Transverse colon (tissue), 4 donors: ENCODE measurements at regions not wholly inside any gene's neighbourhood (a gene's known extent, or its start where the extent isn't known, plus 50 kb on each side); places are given as distances from the start of the nearest gene placed in this dataset.

Experiments used
- DNase-seq: peaks from one replicate; pipeline ENCODE4 v3.0.0-alpha.2; 2019
- H3K27ac ChIP-seq, 4 donors: fragments of 200-600 bp; sonication (generic); 2 replicates each; pipeline ENCODE4 v1.5.1; 2016 to 2018; ENCODE audit warnings: inconsistent platforms in 4 of 4
- H3K27me3 ChIP-seq: fragments of 200-600 bp; sonication (generic); 2 replicates; pipeline ENCODE4 v1.5.1; 2017; ENCODE audit warnings: inconsistent platforms
- H3K36me3 ChIP-seq, 4 donors: fragments of 200-600 bp; sonication (generic); 2 replicates each; pipeline ENCODE4 v1.5.1; 2017 to 2019; ENCODE audit warnings: inconsistent platforms in 4 of 4
- H3K4me1 ChIP-seq, 4 donors: fragments of 200-600 bp; sonication (generic); 2 replicates each; pipeline ENCODE4 v1.5.1; 2017 to 2020; ENCODE audit warnings: inconsistent platforms in 4 of 4
- H3K4me3 ChIP-seq, 4 donors: fragments of 200-600 bp; sonication (generic); 1 replicate in 1 of 4; 2 replicates in 3 of 4; pipeline versions ENCODE4 v1.5.1 to v1.6.1; 2017 to 2019; ENCODE audit warnings: inconsistent platforms in 4 of 4
- H3K9me3 ChIP-seq, 2 donors: fragments of 200-600 bp; sonication (generic); 2 replicates each; pipeline ENCODE4 v1.5.1; 2017 to 2019; ENCODE audit warnings: inconsistent platforms in 2 of 2
- CTCF ChIP-seq, 5 experiments: fragments of 200-600 bp in 3 of 5; fragments of 450-650 bp in 2 of 5; sonication (generic) in 3 of 5; IDR thresholded peaks; 1 replicate in 2 of 5; 2 replicates in 3 of 5; pipeline ENCODE4 v1.5.1; 2016 to 2017; ENCODE audit warnings: antibody characterized with exemption in 5 of 5, inconsistent platforms in 3 of 5, mild to moderate bottlenecking in 2 of 5, moderate library complexity in 1 of 5
- EP300 ChIP-seq: sonication (generic); formaldehyde crosslinking; IDR thresholded peaks from one replicate; pipeline ENCODE4 v1.6.1; 2017; ENCODE audit warnings: antibody characterized with exemption, low read depth
- POLR2A ChIP-seq: fragments of 450-650 bp; IDR thresholded peaks from one replicate; pipeline ENCODE4 v1.6.1; 2016; ENCODE audit warnings: antibody characterized with exemption, mild to moderate bottlenecking, moderate library complexity
- POLR2AphosphoS5 ChIP-seq, 3 donors: sonication (generic); formaldehyde crosslinking; IDR thresholded peaks; one replicate each; pipeline ENCODE4 v1.6.1; 2016; ENCODE audit warnings: antibody characterized with exemption in 3 of 3
- WGBS, 2 donors: methylation state at CpG; one replicate each; pipeline ENCODE4 v1.1.5; 2018; ENCODE audit warnings: low coverage in 1 of 2; 5-methylcytosine and 5-hydroxymethylcytosine counted together
- in situ Hi-C, 4 donors: fragments of 200-750 bp; cut with MboI; loops; one replicate each; pipeline versions ENCODE4 v1.15.0 to v1.15.1; 2017; ENCODE audit warnings: low sequenced_read_pairs in 3 of 4, low pct_ligation_motif_present in 1 of 4, low pct_unique_long_range_greater_than_20kb in 1 of 4
- intact Hi-C: fragments of 100-400 bp; cut with DNase I; formaldehyde crosslinking; loops from one replicate; pipeline ENCODE4 v1.15.1; 2023; ENCODE audit warnings: low total_unique reads

GRCh38 chr11:32229576-32230240 lies 138.8 kb downstream of the RCN1 start:
- DNase-seq = no peak
- 87 to 98% methylated on average over 6 to 13 of the region's 13 CpGs for WGBS, 2 donors
- H3K9me3 ChIP-seq = no peaks in the 10 kb centered on the region
- H3K4me3 ChIP-seq = no peak overlapping the region
- H3K27ac ChIP-seq = no peak overlapping the region
- H3K4me1 ChIP-seq = no peaks in the 10 kb centered on the region
- in situ Hi-C loops = no loop called here
- no peaks in the 10 kb centered on the region for H3K27me3 ChIP-seq
- no peaks in the 10 kb centered on the region for H3K36me3 ChIP-seq
- intact Hi-C loops = no loop called here
- TF ChIP-seq POLR2AphosphoS5 (IDR thresholded peaks at IDR 0.05) (no peak), POLR2A (no peak), EP300 (no peak), CTCF (IDR thresholded peaks at IDR 0.05) (no peak)

- H3K4me1 ChIP-seq = no peaks in the 10 kb centered on the region
- no peak overlapping the region for H3K27ac ChIP-seq
- no peak for TF ChIP-seq POLR2A
- no peak for TF ChIP-seq EP300
- peak in 3 of 5 experiments; percentile 22 to 42 (median 40) for TF ChIP-seq CTCF (IDR thresholded peaks at IDR 0.05)
- no peak for TF ChIP-seq POLR2AphosphoS5 (IDR thresholded peaks at IDR 0.05)
- no peaks in the 10 kb centered on the region for H3K27me3 ChIP-seq
- intact Hi-C loops (no loop called here), in situ Hi-C loops (no loop called here)
- 56 to 57% methylated on average over 1 to 3 of the region's 3 CpGs for WGBS, 2 donors
- H3K36me3 ChIP-seq = no peaks in the 10 kb centered on the region
- no peak overlapping the region for H3K4me3 ChIP-seq
- DNase-seq = no peak
- no peaks in the 10 kb centered on the region for H3K9me3 ChIP-seq
Measured at GRCh38 chr11:32231909-32232493, 141.1 kb downstream of the RCN1 start.

GRCh38 chr11:32232516-32232915 lies 141.6 kb downstream of the RCN1 start:
- Histone ChIP-seq H3K4me1 (no peaks in the 10 kb centered on the region), H3K27ac (no peak overlapping the region), H3K27me3 (no peaks in the 10 kb centered on the region), H3K9me3 (no peaks in the 10 kb centered on the region), H3K36me3 (no peaks in the 10 kb centered on the region), H3K4me3 (no peak overlapping the region)
- intact Hi-C loops (no loop called here), in situ Hi-C loops (no loop called here)
- DNase-seq = no peak
- no peak for TF ChIP-seq POLR2A
- no peak for TF ChIP-seq EP300
- TF ChIP-seq CTCF (IDR thresholded peaks at IDR 0.05) = no peak
- no peak for TF ChIP-seq POLR2AphosphoS5 (IDR thresholded peaks at IDR 0.05)
- 97 to 100% methylated on average over 4 of the region's 4 CpGs for WGBS, 2 donors

GRCh38 chr11:32233276-32233675 lies 142.4 kb downstream of the RCN1 start:
- no peak for DNase-seq
- Histone ChIP-seq H3K9me3 (no peaks in the 10 kb centered on the region), H3K27me3 (no peaks in the 10 kb centered on the region), H3K4me1 (no peaks in the 10 kb centered on the region), H3K4me3 (no peak overlapping the region), H3K36me3 (no peaks in the 10 kb centered on the region), H3K27ac (no peak overlapping the region)
- intact Hi-C loops (no loop called here), in situ Hi-C loops (no loop called here)
- 76 to 88% methylated on average over 3 to 4 of the region's 4 CpGs for WGBS, 2 donors
- no peak for TF ChIP-seq POLR2AphosphoS5 (IDR thresholded peaks at IDR 0.05)
- no peak for TF ChIP-seq EP300
- TF ChIP-seq CTCF (IDR thresholded peaks at IDR 0.05) = no peak
- no peak for TF ChIP-seq POLR2A
